ENCODE measurements at regions not wholly inside any gene's neighbourhood (a gene's known extent, or its start where the extent isn't known, plus 50 kb on each side); places are given as distances from the start of the nearest gene placed in this dataset.

DNA sequence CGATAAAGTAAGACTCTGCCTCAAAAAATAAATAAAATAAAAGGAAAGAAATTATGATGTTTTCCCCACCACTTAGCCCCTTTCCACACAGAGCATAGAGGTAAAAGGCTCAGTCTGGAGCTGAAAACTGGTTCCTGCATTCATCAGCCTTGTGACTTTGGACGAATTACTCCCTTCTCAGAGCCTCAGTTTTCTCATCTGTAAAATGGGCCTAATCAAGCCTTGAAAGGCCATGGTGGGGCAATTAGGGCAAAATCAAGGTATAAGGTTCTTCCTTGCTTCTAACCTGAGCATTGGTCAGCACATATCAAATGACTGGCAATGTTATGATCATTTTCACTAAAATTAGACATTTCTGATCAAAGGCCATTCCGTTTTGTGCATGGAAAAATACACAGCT is 417.7 kb downstream of the MN1 start:
- no peak for TF ChIP-seq POLR2A (IDR thresholded peaks at IDR 0.05; ENCODE audit: extremely low read depth, insufficient read length)
- TF ChIP-seq, protein P1, sequence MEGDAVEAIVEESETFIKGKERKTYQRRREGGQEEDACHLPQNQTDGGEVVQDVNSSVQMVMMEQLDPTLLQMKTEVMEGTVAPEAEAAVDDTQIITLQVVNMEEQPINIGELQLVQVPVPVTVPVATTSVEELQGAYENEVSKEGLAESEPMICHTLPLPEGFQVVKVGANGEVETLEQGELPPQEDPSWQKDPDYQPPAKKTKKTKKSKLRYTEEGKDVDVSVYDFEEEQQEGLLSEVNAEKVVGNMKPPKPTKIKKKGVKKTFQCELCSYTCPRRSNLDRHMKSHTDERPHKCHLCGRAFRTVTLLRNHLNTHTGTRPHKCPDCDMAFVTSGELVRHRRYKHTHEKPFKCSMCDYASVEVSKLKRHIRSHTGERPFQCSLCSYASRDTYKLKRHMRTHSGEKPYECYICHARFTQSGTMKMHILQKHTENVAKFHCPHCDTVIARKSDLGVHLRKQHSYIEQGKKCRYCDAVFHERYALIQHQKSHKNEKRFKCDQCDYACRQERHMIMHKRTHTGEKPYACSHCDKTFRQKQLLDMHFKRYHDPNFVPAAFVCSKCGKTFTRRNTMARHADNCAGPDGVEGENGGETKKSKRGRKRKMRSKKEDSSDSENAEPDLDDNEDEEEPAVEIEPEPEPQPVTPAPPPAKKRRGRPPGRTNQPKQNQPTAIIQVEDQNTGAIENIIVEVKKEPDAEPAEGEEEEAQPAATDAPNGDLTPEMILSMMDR (IDR thresholded peaks at IDR 0.05; ENCODE audit: low read depth, low read length) = no peak

Data from NB4 (cell line).